Heart left ventricle (tissue), 16 donors: ENCODE measurements at regions not wholly inside any gene's neighbourhood (a gene's known extent, or its start where the extent isn't known, plus 50 kb on each side); places are given as distances from the start of the nearest gene placed in this dataset.

Experiments used
- ATAC-seq, 4 donors: fragments of 200-7000 bp; cut with Tn5 transposase; one replicate each; pipeline ENCODE4 v1.9.1; 2020 to 2022; ENCODE audit warnings: moderate library complexity in 4 of 4, mild to moderate bottlenecking in 3 of 4, moderate number of reproducible peaks in 1 of 4
- DNase-seq, 5 donors: peaks; one replicate each; pipeline ENCODE4 v3.0.0-alpha.2; 2020
- H3K27ac ChIP-seq, 12 donors: fragments of 200-600 bp; sonication (generic) in 4 of 12; one replicate each; pipeline versions ENCODE4 v1.5.0 to v1.8.0; 2016 to 2022; ENCODE audit warnings: mild to moderate bottlenecking in 2 of 12
- H3K27me3 ChIP-seq, 9 donors: fragments of 200-600 bp; sonication (generic) in 2 of 9; one replicate each; pipeline versions ENCODE4 v1.5.1 to v1.8.0; 2016 to 2022; ENCODE audit warnings: mild to moderate bottlenecking in 3 of 9
- H3K36me3 ChIP-seq, 9 donors: fragments of 200-600 bp; sonication (generic) in 2 of 9; one replicate each; pipeline versions ENCODE4 v1.5.0 to v1.8.0; 2018 to 2022; ENCODE audit warnings: mild to moderate bottlenecking in 2 of 9
- H3K4me1 ChIP-seq, 12 donors: fragments of 200-600 bp; sonication (generic) in 4 of 12; one replicate each; pipeline versions ENCODE4 v1.5.0 to v1.8.0; 2016 to 2022; ENCODE audit warnings: mild to moderate bottlenecking in 3 of 12
- H3K4me3 ChIP-seq, 12 donors: fragments of 200-600 bp; sonication (generic) in 4 of 12; one replicate each; pipeline versions ENCODE4 v1.5.0 to v1.8.0; 2017 to 2022; ENCODE audit warnings: mild to moderate bottlenecking in 9 of 12, moderate library complexity in 4 of 12
- H3K9me3 ChIP-seq, 12 donors: fragments of 200-600 bp; sonication (generic) in 4 of 12; one replicate each; pipeline versions ENCODE4 v1.5.0 to v1.8.0; 2016 to 2022; ENCODE audit warnings: mild to moderate bottlenecking in 1 of 12
- POLR2A ChIP-seq, 2 donors: fragments of 450-650 bp; IDR thresholded peaks; one replicate each; pipeline ENCODE4 v1.6.1; 2017; ENCODE audit warnings: antibody characterized with exemption in 2 of 2, mild to moderate bottlenecking in 2 of 2, moderate library complexity in 2 of 2
- WGBS, 4 donors: extraction: QIAGEN DNeasy Blood & Tissue Kit in 2 of 4; methylation state at CpG; one replicate each; pipeline versions ENCODE4 v1.1.5 to v1.1.7; 2013 to 2018; 5-methylcytosine and 5-hydroxymethylcytosine counted together
- intact Hi-C, 10 donors: fragments of 100-400 bp; cut with DNase I; formaldehyde crosslinking; loops; one replicate each; pipeline versions ENCODE4 v1.11.1 to v1.14.2; 2022
- TF ChIP-seq, protein P1 (sequence below), 12 donors: fragments of 200-600 bp; sonication (generic) in 4 of 12; IDR thresholded peaks; one replicate each; pipeline versions ENCODE4 v1.5.0 to v1.8.0; 2018 to 2022; ENCODE audit warnings: antibody characterized with exemption in 12 of 12, mild to moderate bottlenecking in 5 of 12
- donor health status: ischemic (EF 13 %, LVEDD 7.1; RV severe dilation, severe dysfunction).
- donor health status: healthy with polysubstance abuse.
- donor health status: DM: no; HTN: yes; CAD: no.
- donor health status: DM: no; HTN: no; CAD: no.
- donor health status: ischemic (EF 25% LVEDD 6.9; RV normal size, moderate dysfunction).
- donor health status: ischemic (EF 25% LVEDD 5.7; RV mildly dilated, moderate dysfunction).
- donor health status: healthy.
- donor health status: DM: yes; HTN: yes; CAD: no.
- donor health status: ischemic (EF 35%, LVEDD 5.7; RV mildly dilated, moderate dysfunction).
- donor health status: nonischemic (EF 11% LVEDD 7.7; RV severe dilation, severe dysfunction).
- donor health status: DM: yes; HTN: yes; CAD: no.
- donor health status: PGD.
- donor health status: ischemic (EF 29% LVEDD 5.4; RV normal size, mild dysfunction).
- donor health status: nonischemic (EF 23%, LVEDD 6.1; RV moderate dilation, normal function).

DNA sequence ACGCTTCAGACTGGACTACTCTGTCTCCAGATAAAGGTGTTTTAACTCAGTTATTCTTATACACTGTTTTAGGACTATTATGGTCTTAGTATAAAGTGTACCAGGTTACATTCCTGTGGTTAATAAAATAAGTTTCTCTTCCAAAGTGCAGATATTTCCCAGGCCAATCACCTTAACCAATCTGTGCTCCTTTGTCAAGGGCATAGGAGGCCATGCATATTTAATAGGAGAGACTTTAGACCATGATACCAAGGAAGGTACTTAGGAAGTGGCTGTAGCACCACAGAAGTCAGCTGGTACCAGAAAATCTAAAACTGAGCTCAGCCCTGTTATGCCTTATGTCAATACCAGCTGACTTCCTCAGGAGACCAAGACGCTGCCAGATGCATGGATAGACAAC, 226.5 kb upstream of the TMEM72 start:
- ATAC-seq: no peak
- Histone ChIP-seq H3K36me3 (no peaks in the 10 kb centered on the region), H3K27ac (peak overlapping the region in 1 of 12 donors; percentile 52), H3K4me1 (peaks cover 0 to 40% (median 0%) of the 10 kb centered on the region in 12 donors), H3K9me3 (no peaks in the 10 kb centered on the region), H3K4me3 (no peak overlapping the region), H3K27me3 (no peaks in the 10 kb centered on the region)
- intact Hi-C loops: loop anchor here in 1 of 10 donors (5.0 kb wide), 1 partner anchor 123 kb away; no protein-coding TSS in a partner anchor
- TF ChIP-seq, protein P1, sequence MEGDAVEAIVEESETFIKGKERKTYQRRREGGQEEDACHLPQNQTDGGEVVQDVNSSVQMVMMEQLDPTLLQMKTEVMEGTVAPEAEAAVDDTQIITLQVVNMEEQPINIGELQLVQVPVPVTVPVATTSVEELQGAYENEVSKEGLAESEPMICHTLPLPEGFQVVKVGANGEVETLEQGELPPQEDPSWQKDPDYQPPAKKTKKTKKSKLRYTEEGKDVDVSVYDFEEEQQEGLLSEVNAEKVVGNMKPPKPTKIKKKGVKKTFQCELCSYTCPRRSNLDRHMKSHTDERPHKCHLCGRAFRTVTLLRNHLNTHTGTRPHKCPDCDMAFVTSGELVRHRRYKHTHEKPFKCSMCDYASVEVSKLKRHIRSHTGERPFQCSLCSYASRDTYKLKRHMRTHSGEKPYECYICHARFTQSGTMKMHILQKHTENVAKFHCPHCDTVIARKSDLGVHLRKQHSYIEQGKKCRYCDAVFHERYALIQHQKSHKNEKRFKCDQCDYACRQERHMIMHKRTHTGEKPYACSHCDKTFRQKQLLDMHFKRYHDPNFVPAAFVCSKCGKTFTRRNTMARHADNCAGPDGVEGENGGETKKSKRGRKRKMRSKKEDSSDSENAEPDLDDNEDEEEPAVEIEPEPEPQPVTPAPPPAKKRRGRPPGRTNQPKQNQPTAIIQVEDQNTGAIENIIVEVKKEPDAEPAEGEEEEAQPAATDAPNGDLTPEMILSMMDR (IDR thresholded peaks at IDR 0.05): no peak
- TF ChIP-seq POLR2A (IDR thresholded peaks at IDR 0.05): no peak
- 73 to 88% (median 81%) methylated on average over 2 of the region's 2 CpGs for WGBS, 4 donors
- DNase-seq: no peak

DNA sequence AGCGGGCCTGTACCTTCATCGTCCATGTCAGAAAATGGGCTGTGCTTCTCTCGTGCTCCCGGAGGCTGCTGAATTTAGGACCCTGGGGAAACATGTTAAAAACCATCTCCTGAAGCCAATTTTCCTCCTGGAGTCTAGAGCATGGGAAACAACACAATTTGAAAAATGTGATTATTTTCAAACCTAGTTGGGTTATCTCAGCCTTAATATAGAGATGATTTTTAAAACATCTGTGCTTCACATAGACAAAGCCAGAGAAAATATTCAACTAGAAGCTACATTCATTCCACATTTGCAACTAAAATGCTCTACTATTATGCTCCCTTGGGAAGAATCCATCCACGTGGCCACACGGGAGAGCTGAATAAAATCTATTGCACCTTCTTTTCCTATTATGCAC, 225.9 kb upstream of the TMEM72 start:
- peak in 3 of 4 donors; percentile 20 to 69 (median 32) for ATAC-seq
- no peaks in the 10 kb centered on the region for H3K27me3 ChIP-seq
- no peak overlapping the region for H3K4me3 ChIP-seq
- intact Hi-C loops: no loop called here
- no peaks in the 10 kb centered on the region for H3K9me3 ChIP-seq
- no peaks in the 10 kb centered on the region for H3K36me3 ChIP-seq
- no peak for DNase-seq
- peak overlapping the region in 1 of 12 donors; percentile 52 for H3K27ac ChIP-seq
- TF ChIP-seq, protein P1 (IDR thresholded peaks at IDR 0.05): no peak
- TF ChIP-seq POLR2A (IDR thresholded peaks at IDR 0.05): no peak
- peaks cover 0 to 34% (median 0%) of the 10 kb centered on the region in 12 donors for H3K4me1 ChIP-seq
- WGBS, 4 donors: 60 to 79% (median 65%) methylated on average over 6 of the region's 6 CpGs

DNA sequence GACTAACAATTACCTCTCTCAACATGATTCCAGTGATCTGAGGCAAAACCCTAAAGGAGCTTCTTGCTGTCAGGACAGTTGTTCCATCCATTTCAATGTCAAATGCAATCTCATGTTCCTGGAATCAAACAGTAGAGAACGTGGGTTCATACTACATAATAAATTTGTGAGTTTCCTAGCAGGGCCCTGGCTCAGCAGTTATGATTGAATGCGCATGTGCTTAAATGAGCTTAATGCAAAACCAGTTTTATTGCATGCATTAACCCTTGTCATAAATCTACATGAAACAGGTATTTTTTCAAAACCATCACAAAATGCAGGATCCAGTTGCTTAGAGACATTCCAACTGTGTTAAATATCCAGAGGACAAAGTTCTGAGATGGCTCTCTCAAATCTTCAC, 225.4 kb upstream of the TMEM72 start:
- H3K4me1 ChIP-seq: peaks cover 0 to 32% (median 0%) of the 10 kb centered on the region in 12 donors
- H3K27me3 ChIP-seq: no peaks in the 10 kb centered on the region
- no peak overlapping the region for H3K27ac ChIP-seq
- H3K9me3 ChIP-seq: no peaks in the 10 kb centered on the region
- intact Hi-C loops: no loop called here
- no peak for DNase-seq
- no peak overlapping the region for H3K4me3 ChIP-seq
- WGBS, 4 donors: 75 to 88% (median 80%) methylated on average over 2 of the region's 2 CpGs
- TF ChIP-seq POLR2A (IDR thresholded peaks at IDR 0.05): no peak
- TF ChIP-seq, protein P1 (IDR thresholded peaks at IDR 0.05): no peak
- no peaks in the 10 kb centered on the region for H3K36me3 ChIP-seq
- ATAC-seq: no peak

DNA sequence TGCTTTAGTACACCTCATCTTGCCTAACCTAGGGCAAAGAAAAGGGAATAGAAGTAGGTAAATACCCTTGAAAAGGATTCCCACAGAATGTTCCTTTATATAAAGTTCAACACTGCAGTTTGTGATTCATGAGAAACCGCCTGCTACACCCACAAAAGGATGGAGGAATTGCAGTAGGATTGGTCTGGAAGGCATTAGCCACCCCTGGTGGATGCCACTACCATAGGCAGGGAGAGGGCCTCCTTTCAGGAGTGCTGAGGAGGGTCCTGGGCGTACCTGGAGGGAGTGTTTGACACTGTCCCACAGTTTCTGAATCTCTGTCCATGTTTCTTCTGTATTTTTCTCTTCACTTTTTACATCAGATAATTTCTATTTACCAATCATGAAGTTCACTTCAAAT, 221.8 kb upstream of the TMEM72 start:
- no peak for ATAC-seq

More for the DNA sequence above, 221.8 kb upstream of the TMEM72 start:
- no peak for DNase-seq
- intact Hi-C loops: no loop called here
- Histone ChIP-seq H3K4me1 (peaks cover 0 to 10% (median 0%) of the 10 kb centered on the region in 12 donors), H3K4me3 (no peak overlapping the region), H3K9me3 (no peaks in the 10 kb centered on the region), H3K27ac (no peak overlapping the region), H3K27me3 (no peaks in the 10 kb centered on the region), H3K36me3 (no peaks in the 10 kb centered on the region)
- TF ChIP-seq POLR2A (IDR thresholded peaks at IDR 0.05): no peak
- TF ChIP-seq, protein P1 (IDR thresholded peaks at IDR 0.05): no peak
- WGBS, 4 donors: 83 to 91% (median 87%) methylated on average over 2 of the region's 2 CpGs
